Activated B cell treated with CpG ODN at 0.5 μM for 24 hours (primary cell): ENCODE measurements at regions not wholly inside any gene's neighbourhood (a gene's known extent, or its start where the extent isn't known, plus 50 kb on each side); places are given as distances from the start of the nearest gene placed in this dataset.

Source experiments
- ATAC-seq: fragments of 200-7000 bp; cut with Tn5 transposase; one replicate; pipeline ENCODE4 v1.10.0; 2021; ENCODE audit warnings: low read depth, mild to moderate bottlenecking, moderate library complexity
- CTCF ChIA-PET: fragments of 350-600 bp; sonication (Branson Sonifier 250); formaldehyde crosslinking; loops from one replicate; lab custom pipeline; 2021; ENCODE audit warnings: antibody characterized with exemption; lab: Charles Lee
- POLR2A ChIA-PET: fragments of 350-600 bp; sonication (Branson Sonifier 250); formaldehyde crosslinking; loops from one replicate; lab custom pipeline; 2021; ENCODE audit warnings: antibody characterized with exemption; lab: Charles Lee
- DNase-seq: peaks from one replicate; pipeline ENCODE4 v3.0.0; 2022
- H3K27ac Mint-ChIP-seq: one replicate; pipeline ENCODE4 v1.8.0; 2020; ENCODE audit warnings: mixed read lengths
- H3K27me3 Mint-ChIP-seq: one replicate; pipeline ENCODE4 v1.8.0; 2021; ENCODE audit warnings: mixed read lengths
- H3K36me3 Mint-ChIP-seq: one replicate; pipeline ENCODE4 v1.8.0; 2021; ENCODE audit warnings: low read depth, mixed read lengths
- H3K4me1 Mint-ChIP-seq: one replicate; pipeline ENCODE4 v1.8.0; 2021; ENCODE audit warnings: mixed read lengths
- H3K4me3 Mint-ChIP-seq: one replicate; pipeline ENCODE4 v1.8.0; 2020; ENCODE audit warnings: mild to moderate bottlenecking, mixed read lengths
- H3K9me3 Mint-ChIP-seq: one replicate; pipeline ENCODE4 v1.8.0; 2020; ENCODE audit warnings: mixed read lengths
- CTCF ChIP-seq: fragments of 200-600 bp; IDR thresholded peaks from one replicate; pipeline ENCODE4 v1.8.0; 2022; ENCODE audit warnings: antibody characterized with exemption, mild to moderate bottlenecking
- intact Hi-C: fragments of 100-400 bp; cut with micrococcal nuclease; formaldehyde crosslinking; loops from one replicate; pipeline ENCODE4 v1.15.1; 2024

- H3K4me1 Mint-ChIP-seq: peaks cover 54% of the 10 kb centered on the region
- peak overlapping the region; percentile 51 for H3K27ac Mint-ChIP-seq
- CTCF ChIA-PET: no interaction called here
- TF ChIP-seq CTCF: no peak
- intact Hi-C loops: loop anchor here (10.0 kb wide), 1 partner anchor 1038 kb away; the partner anchor contains the start of gene KIF5B
- DNase-seq (no peak), ATAC-seq (no peak)
- POLR2A ChIA-PET: interaction anchor here (0.6 kb wide), 1 partner anchor 88 kb away, joined by 3 read pairs; no protein-coding TSS in a partner anchor
- H3K4me3 Mint-ChIP-seq: no peak overlapping the region
- peaks cover 12% of the 10 kb centered on the region for H3K9me3 Mint-ChIP-seq
- H3K27me3 Mint-ChIP-seq: no peaks in the 10 kb centered on the region
- H3K36me3 Mint-ChIP-seq: peaks cover 10% of the 10 kb centered on the region
Measured at GRCh38 chr10:33092596-33092995, 134.6 kb upstream of the ITGB1 start.

- Mint-ChIP-seq H3K27ac (no peak overlapping the region), H3K36me3 (peaks cover 10% of the 10 kb centered on the region), H3K9me3 (peaks cover 12% of the 10 kb centered on the region), H3K27me3 (no peaks in the 10 kb centered on the region), H3K4me3 (no peak overlapping the region), H3K4me1 (peaks cover 48% of the 10 kb centered on the region)
- intact Hi-C loops: loop anchor here (10.0 kb wide), 1 partner anchor 1036 kb away; the partner anchor contains the start of gene KIF5B
- no peak for ATAC-seq
- TF ChIP-seq CTCF: no peak
- ChIA-PET CTCF (no interaction called here), POLR2A (no interaction called here)
- no peak for DNase-seq
Measured at GRCh38 chr10:33091201-33091600, 133.2 kb upstream of the ITGB1 start.

GRCh38 chr10:33088990-33089389 lies 131.0 kb upstream of the ITGB1 start:
- peaks cover 5% of the 10 kb centered on the region for H3K36me3 Mint-ChIP-seq
- H3K4me1 Mint-ChIP-seq: peaks cover 34% of the 10 kb centered on the region
- H3K27ac Mint-ChIP-seq: no peak overlapping the region
- ATAC-seq: no peak
- intact Hi-C loops: no loop called here
- H3K9me3 Mint-ChIP-seq: peaks cover 8% of the 10 kb centered on the region
- CTCF ChIA-PET: no interaction called here
- POLR2A ChIA-PET: no interaction called here
- TF ChIP-seq CTCF: no peak
- no peak overlapping the region for H3K4me3 Mint-ChIP-seq
- no peak for DNase-seq
- H3K27me3 Mint-ChIP-seq: no peaks in the 10 kb centered on the region

DNA sequence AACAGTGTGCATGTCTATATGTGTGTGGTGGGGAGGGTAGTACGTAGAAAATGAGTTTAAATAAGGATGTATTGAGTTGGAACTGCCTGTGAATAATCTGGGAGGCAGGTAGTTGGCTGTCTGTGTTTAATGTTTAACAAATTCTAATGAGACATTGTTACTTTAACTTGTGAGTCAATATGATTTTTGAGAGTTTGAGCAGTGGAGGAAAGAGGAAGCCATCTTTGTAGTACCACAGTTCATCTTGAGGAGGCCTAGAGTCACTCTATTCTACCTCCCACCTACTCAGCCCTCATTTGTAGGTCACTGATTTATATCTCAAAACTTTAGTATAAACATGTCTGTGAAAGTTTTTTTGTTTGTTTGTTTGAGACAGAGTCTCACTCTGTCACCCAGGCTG lies 129.9 kb upstream of the ITGB1 start:
- ChIA-PET CTCF (no interaction called here), POLR2A (no interaction called here)
- peaks cover 25% of the 10 kb centered on the region for H3K4me1 Mint-ChIP-seq
- no peaks in the 10 kb centered on the region for H3K27me3 Mint-ChIP-seq
- H3K9me3 Mint-ChIP-seq: peaks cover 5% of the 10 kb centered on the region
- H3K36me3 Mint-ChIP-seq: no peaks in the 10 kb centered on the region
- no peak overlapping the region for H3K4me3 Mint-ChIP-seq
- no peak for TF ChIP-seq CTCF
- DNase-seq (no peak), ATAC-seq (no peak)
- H3K27ac Mint-ChIP-seq: no peak overlapping the region
- intact Hi-C loops: no loop called here

GRCh38 chr10:33087152-33087551 lies 129.1 kb upstream of the ITGB1 start:
- DNase-seq (no peak), ATAC-seq (no peak)
- Mint-ChIP-seq H3K4me1 (peaks cover 20% of the 10 kb centered on the region), H3K27me3 (no peaks in the 10 kb centered on the region), H3K9me3 (peaks cover 5% of the 10 kb centered on the region), H3K36me3 (no peaks in the 10 kb centered on the region), H3K27ac (no peak overlapping the region), H3K4me3 (no peak overlapping the region)
- no peak for TF ChIP-seq CTCF
- POLR2A ChIA-PET: no interaction called here
- CTCF ChIA-PET: no interaction called here
- intact Hi-C loops: no loop called here
